ENCODE measurements at regions not wholly inside any gene's neighbourhood (a gene's known extent, or its start where the extent isn't known, plus 50 kb on each side); places are given as distances from the start of the nearest gene placed in this dataset.
A peak's percentile ranks its signal among the peaks of the same experiment; 100 is the strongest.
"Not testable (repeated sequence)": the region's sequence is repeated elsewhere in the genome, so short reads cannot be mapped to it uniquely, and the experiment has no call there.

DNA sequence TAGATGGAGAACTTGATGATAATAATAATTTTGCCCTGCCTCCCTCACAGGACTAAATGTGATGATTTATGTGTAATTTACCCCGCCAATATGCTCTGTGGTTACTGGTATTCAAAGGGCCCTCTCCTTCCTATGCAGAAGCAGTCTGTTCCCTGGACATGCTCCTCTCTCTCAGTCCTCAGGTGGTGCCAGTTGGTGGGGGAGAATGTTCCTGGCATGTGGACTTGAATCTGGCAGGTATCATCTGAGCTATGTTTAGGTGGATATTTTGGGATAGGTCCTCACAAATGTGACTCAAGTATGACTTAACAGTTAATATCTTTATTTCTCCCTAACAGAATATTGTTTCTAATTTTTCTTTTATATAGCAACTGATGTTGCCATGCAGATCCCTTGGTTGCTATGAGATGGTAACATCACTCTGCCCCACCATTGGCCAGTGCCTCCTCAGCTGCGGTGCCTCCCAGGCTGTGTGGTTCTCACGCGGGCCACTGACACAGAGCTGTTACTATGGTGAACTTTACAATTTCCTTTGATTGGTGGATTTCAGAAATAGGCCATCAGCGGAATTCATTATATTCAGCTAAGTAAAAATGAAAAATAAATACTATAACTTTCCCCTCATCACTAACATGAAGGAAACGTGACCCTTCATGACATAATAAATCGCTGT lies 106.7 kb upstream of the PELI1 start:
- 85% methylated on average over 7 of the region's 7 CpGs for WGBS (ENCODE audit: low lambda C conversion rate, missing lambda C conversion rate)
- H3K36me3 ChIP-seq (replicated peaks; ENCODE audit: insufficient read depth, low read depth) = no peaks in the 10 kb centered on the region
- H4K20me1 ChIP-seq (ENCODE audit: insufficient read depth, poor library complexity, severe bottlenecking) = no peaks in the 10 kb centered on the region
- no peaks in the 10 kb centered on the region for H3K27me3 ChIP-seq
- TF ChIP-seq CTCF (IDR thresholded peaks at IDR 0.05; ENCODE audit: poor library complexity) = no peak
- TF ChIP-seq EZH2phosphoT487 (IDR thresholded peaks at IDR 0.05; ENCODE audit: low read depth, severe bottlenecking, unreplicated experiment) = no peak
- TF ChIP-seq EZH2 (IDR thresholded peaks at IDR 0.05; ENCODE audit: borderline replicate concordance) = no peak
- no peak overlapping the region for H2AFZ ChIP-seq
- H3K4me2 ChIP-seq = no peak overlapping the region
- H3K4me3 ChIP-seq = no peak overlapping the region
- H3K79me2 ChIP-seq = no peaks in the 10 kb centered on the region
- DNase-seq (ENCODE audit: low spot score) = no peak
- no peaks in the 10 kb centered on the region for H3K9me2 ChIP-seq (replicated peaks; ENCODE audit: insufficient read depth)
- H3K27ac ChIP-seq = no peak overlapping the region
- no peaks in the 10 kb centered on the region for H3K4me1 ChIP-seq (ENCODE audit: insufficient read depth)
- H3K9me3 ChIP-seq (ENCODE audit: low read depth) = no peaks in the 10 kb centered on the region

DNA sequence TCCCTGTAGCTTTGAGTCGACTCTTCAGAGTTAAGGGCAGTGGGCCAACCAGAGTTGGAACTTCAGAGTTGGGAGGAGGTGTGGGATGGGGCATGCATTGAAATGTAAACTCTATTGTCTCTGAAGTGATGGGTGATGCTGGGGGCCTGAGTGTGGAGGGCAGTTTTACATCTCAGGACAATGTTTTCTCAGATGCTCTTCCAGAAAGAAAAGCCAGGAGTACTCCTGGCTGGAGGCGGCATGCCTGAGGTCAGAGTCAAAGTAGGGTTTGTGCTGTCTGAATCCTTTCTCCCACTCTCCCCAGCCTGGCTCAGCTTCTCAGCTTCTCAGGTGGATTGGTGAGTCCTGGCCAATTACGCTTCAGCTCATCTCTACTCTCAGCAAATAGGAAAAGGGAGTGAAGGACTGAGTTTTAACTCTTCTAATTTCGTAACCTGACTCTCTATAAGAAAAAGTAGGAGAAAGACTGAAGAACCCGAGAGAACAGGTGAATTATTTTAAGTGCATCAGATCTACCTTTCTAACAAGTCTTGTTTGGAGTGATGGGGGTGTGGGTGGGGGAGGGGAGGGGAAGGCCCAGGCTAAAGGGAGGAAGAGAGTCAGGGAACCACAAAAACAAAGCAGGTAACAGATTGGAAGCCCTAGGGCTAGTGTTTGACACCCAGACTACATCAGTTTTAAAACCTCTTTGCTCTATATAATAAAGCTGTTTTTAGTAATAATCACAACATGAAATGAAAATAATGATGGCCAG lies 107.5 kb upstream of the PELI1 start:
- WGBS (ENCODE audit: low lambda C conversion rate, missing lambda C conversion rate) = 70% methylated on average over 5 of the region's 5 CpGs

GRCh38 chr2:64252251-64252978 lies 108.2 kb upstream of the PELI1 start:
- H3K79me2 ChIP-seq; H3K9me2 ChIP-seq (replicated peaks; ENCODE audit: insufficient read depth); H3K27ac ChIP-seq; H3K4me3 ChIP-seq; DNase-seq (ENCODE audit: low spot score); H2AFZ ChIP-seq; H4K20me1 ChIP-seq (ENCODE audit: insufficient read depth, poor library complexity, severe bottlenecking); H3K9me3 ChIP-seq (ENCODE audit: low read depth); H3K36me3 ChIP-seq (replicated peaks; ENCODE audit: insufficient read depth, low read depth); H3K4me1 ChIP-seq (ENCODE audit: insufficient read depth); H3K27me3 ChIP-seq: not testable (repeated sequence)
- H3K4me2 ChIP-seq = peak overlapping the region; percentile 60
- 51% methylated on average over 11 of the region's 11 CpGs for WGBS (ENCODE audit: low lambda C conversion rate, missing lambda C conversion rate)

More for the DNA sequence above, 107.5 kb upstream of the PELI1 start:
- no peaks in the 10 kb centered on the region for H3K9me2 ChIP-seq (replicated peaks; ENCODE audit: insufficient read depth)
- DNase-seq (ENCODE audit: low spot score) = no peak
- H3K27me3 ChIP-seq = no peaks in the 10 kb centered on the region
- no peaks in the 10 kb centered on the region for H3K36me3 ChIP-seq (replicated peaks; ENCODE audit: insufficient read depth, low read depth)
- TF ChIP-seq CTCF (IDR thresholded peaks at IDR 0.05; ENCODE audit: poor library complexity) = no peak
- no peak for TF ChIP-seq EZH2 (IDR thresholded peaks at IDR 0.05; ENCODE audit: borderline replicate concordance)
- H3K4me1 ChIP-seq (ENCODE audit: insufficient read depth) = no peaks in the 10 kb centered on the region
- no peak overlapping the region for H3K4me2 ChIP-seq
- H3K9me3 ChIP-seq (ENCODE audit: low read depth) = no peaks in the 10 kb centered on the region
- no peak overlapping the region for H3K27ac ChIP-seq
- H3K79me2 ChIP-seq = no peaks in the 10 kb centered on the region
- no peak overlapping the region for H3K4me3 ChIP-seq
- H4K20me1 ChIP-seq (ENCODE audit: insufficient read depth, poor library complexity, severe bottlenecking) = no peaks in the 10 kb centered on the region
- H2AFZ ChIP-seq = no peak overlapping the region

DNA sequence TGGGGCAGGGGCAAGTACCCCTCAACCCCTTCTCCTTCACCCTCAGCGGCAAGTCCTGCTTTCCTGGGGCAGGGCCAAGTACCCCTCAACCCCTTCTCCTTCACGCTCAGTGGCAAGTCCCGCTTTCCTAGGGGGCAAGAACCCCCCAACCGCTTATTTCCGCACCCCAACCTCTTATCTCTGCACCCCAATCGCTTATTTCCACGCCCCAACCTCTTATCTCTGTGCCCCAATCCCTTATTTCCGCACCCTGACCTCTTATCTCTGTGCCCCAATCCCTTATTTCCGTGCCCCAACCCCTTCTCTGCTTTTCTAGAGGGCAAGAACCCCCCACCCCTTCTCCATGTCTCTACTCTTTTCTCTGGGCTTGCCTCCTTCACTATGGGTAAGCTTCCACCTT lies 109.2 kb upstream of the PELI1 start:
- not testable (repeated sequence) for H3K79me2 ChIP-seq; H3K4me3 ChIP-seq; H2AFZ ChIP-seq; H3K36me3 ChIP-seq (replicated peaks; ENCODE audit: insufficient read depth, low read depth); H3K4me1 ChIP-seq (ENCODE audit: insufficient read depth); H4K20me1 ChIP-seq (ENCODE audit: insufficient read depth, poor library complexity, severe bottlenecking); H3K27me3 ChIP-seq; DNase-seq (ENCODE audit: low spot score); H3K27ac ChIP-seq; H3K9me2 ChIP-seq (replicated peaks; ENCODE audit: insufficient read depth); H3K4me2 ChIP-seq; H3K9me3 ChIP-seq (ENCODE audit: low read depth)
- WGBS (ENCODE audit: low lambda C conversion rate, missing lambda C conversion rate) = 39% methylated on average over 9 of the region's 9 CpGs
